HEK293 (cell line): ENCODE measurements at regions not wholly inside any gene's neighbourhood (a gene's known extent, or its start where the extent isn't known, plus 50 kb on each side); places are given as distances from the start of the nearest gene placed in this dataset.

Experiments used
- CTCF ChIA-PET: fragments of 350-600 bp; formaldehyde crosslinking; extraction: SDS; loops from one replicate; lab custom pipeline; 2021; ENCODE audit warnings: antibody characterized with exemption; lab: Yijun Ruan, JAX
- POLR2A ChIA-PET: fragments of 300-600 bp; formaldehyde crosslinking; extraction: SDS; loops from one replicate; lab custom pipeline; 2020; ENCODE audit warnings: antibody characterized with exemption, inconsistent platforms; lab: Yijun Ruan, JAX
- H3K27ac ChIP-seq: fragments of 200-500 bp; sonication (Bioruptor generic); 2 replicates; pipeline ENCODE4 v1.5.1; 2014; ENCODE audit warnings: low read depth, low read length, control low read depth, inconsistent platforms; ENCODE audit errors: extremely low read depth
- H3K36me3 ChIP-seq, 2 experiments: fragments of 200-500 bp in 1 of 2; sonication (Bioruptor generic) in 1 of 2; 1 replicate in 1 of 2; 2 replicates in 1 of 2; pipeline ENCODE4 v1.5.1; 2014 to 2017; ENCODE audit warnings: inconsistent platforms in 2 of 2, low read length in 2 of 2; ENCODE audit not compliant: control insufficient read depth in 2 of 2, insufficient read depth in 1 of 2
- H3K4me1 ChIP-seq: fragments of 200-500 bp; sonication (Bioruptor generic); 2 replicates; pipeline ENCODE4 v1.5.1; 2014; ENCODE audit warnings: mild to moderate bottlenecking, low read length, inconsistent platforms; ENCODE audit not compliant: control insufficient read depth, insufficient read depth
- H3K4me3 ChIP-seq: 2 replicates; pipeline ENCODE4 v1.5.1; 2011; ENCODE audit warnings: low read depth, mild to moderate bottlenecking, control low read depth, low read length, moderate library complexity
- H3K9me3 ChIP-seq: fragments of 200-500 bp; sonication (Bioruptor generic); 2 replicates; pipeline ENCODE4 v1.5.1; 2014; ENCODE audit warnings: low read depth, low read length, inconsistent platforms; ENCODE audit not compliant: control insufficient read depth, insufficient read depth
- BCL11A ChIP-seq: fragments of 450-650 bp; formaldehyde crosslinking; IDR thresholded peaks from 2 replicates; pipeline ENCODE4 v1.5.1; 2016; ENCODE audit warnings: low read depth, missing biosample characterization, missing genetic modification characterization
- IKZF3 ChIP-seq: fragments of 450-650 bp; IDR thresholded peaks from 2 replicates; pipeline ENCODE4 v1.5.0; 2018; ENCODE audit warnings: missing biosample characterization, mild to moderate bottlenecking, missing genetic modification characterization, moderate library complexity
- KLF1 ChIP-seq: fragments of 450-650 bp; formaldehyde crosslinking; IDR thresholded peaks from 2 replicates; pipeline ENCODE4 v1.5.1; 2016; ENCODE audit warnings: missing biosample characterization, missing genetic modification characterization
- KLF16 ChIP-seq: fragments of 450-650 bp; formaldehyde crosslinking; IDR thresholded peaks from 2 replicates; pipeline ENCODE4 v1.5.1; 2017; ENCODE audit warnings: missing biosample characterization, missing genetic modification characterization
- MYNN ChIP-seq: fragments of 450-650 bp; formaldehyde crosslinking; IDR thresholded peaks from 2 replicates; pipeline ENCODE4 v1.5.1; 2016; ENCODE audit warnings: missing biosample characterization, missing genetic modification characterization, borderline replicate concordance
- TCF7L2 ChIP-seq: IDR thresholded peaks from 2 replicates; pipeline ENCODE4 v1.6.1; 2011; ENCODE audit warnings: low read depth, mild to moderate bottlenecking, inconsistent platforms, low read length, moderate library complexity, borderline replicate concordance
- ZBTB21 ChIP-seq: fragments of 450-650 bp; formaldehyde crosslinking; IDR thresholded peaks from 2 replicates; pipeline ENCODE4 v1.5.1; 2017; ENCODE audit warnings: missing biosample characterization, missing genetic modification characterization
- ZFHX2 ChIP-seq: fragments of 450-650 bp; formaldehyde crosslinking; conservative IDR thresholded peaks from 2 replicates; pipeline ENCODE4 v1.5.1; 2016; ENCODE audit warnings: missing biosample characterization, missing genetic modification characterization
- ZFP3 ChIP-seq: fragments of 450-650 bp; formaldehyde crosslinking; IDR thresholded peaks from 2 replicates; pipeline ENCODE4 v1.5.1; 2016; ENCODE audit warnings: low read depth, missing biosample characterization, missing genetic modification characterization
- ZNF19 ChIP-seq: fragments of 450-650 bp; formaldehyde crosslinking; IDR thresholded peaks from 2 replicates; pipeline ENCODE4; 2016; ENCODE audit warnings: missing biosample characterization, missing genetic modification characterization, low read depth
- ZNF335 ChIP-seq: fragments of 450-650 bp; formaldehyde crosslinking; conservative IDR thresholded peaks from 2 replicates; pipeline ENCODE4 v1.5.1; 2016; ENCODE audit warnings: missing biosample characterization, missing genetic modification characterization
- ZNF654 ChIP-seq: fragments of 450-650 bp; formaldehyde crosslinking; IDR thresholded peaks from 2 replicates; pipeline ENCODE4 v1.5.1; 2016; ENCODE audit warnings: low read depth, missing biosample characterization, missing genetic modification characterization
- ZNF664 ChIP-seq: fragments of 450-650 bp; formaldehyde crosslinking; IDR thresholded peaks from 2 replicates; pipeline ENCODE4 v1.5.1; 2016; ENCODE audit warnings: missing biosample characterization, missing genetic modification characterization
- ZNF777 ChIP-seq: fragments of 450-650 bp; formaldehyde crosslinking; IDR thresholded peaks from 2 replicates; pipeline ENCODE4 v1.5.1; 2017; ENCODE audit warnings: missing biosample characterization, missing genetic modification characterization, borderline replicate concordance
- ZNF792 ChIP-seq: fragments of 450-650 bp; formaldehyde crosslinking; IDR thresholded peaks from 2 replicates; pipeline ENCODE4 v1.5.1; 2016; ENCODE audit warnings: missing biosample characterization, missing genetic modification characterization
- ZNF837 ChIP-seq: fragments of 450-650 bp; formaldehyde crosslinking; IDR thresholded peaks from 2 replicates; pipeline ENCODE4 v1.5.1; 2016; ENCODE audit warnings: missing biosample characterization, missing genetic modification characterization
- ZSCAN16 ChIP-seq: fragments of 450-650 bp; formaldehyde crosslinking; IDR thresholded peaks from 2 replicates; pipeline ENCODE4 v1.5.1; 2016; ENCODE audit warnings: missing biosample characterization, missing genetic modification characterization
- TF ChIP-seq, protein P1 (sequence below): fragments of 450-650 bp; formaldehyde crosslinking; IDR thresholded peaks from 2 replicates; pipeline ENCODE4 v1.5.1; 2016; ENCODE audit warnings: missing biosample characterization, missing genetic modification characterization, borderline replicate concordance
- TF ChIP-seq, protein P2 (sequence below): fragments of 450-650 bp; formaldehyde crosslinking; IDR thresholded peaks from 2 replicates; pipeline ENCODE4 v1.5.0; 2017; ENCODE audit warnings: missing biosample characterization, missing genetic modification characterization, borderline replicate concordance
- TF ChIP-seq, protein P3 (sequence below): fragments of 450-650 bp; formaldehyde crosslinking; IDR thresholded peaks from 2 replicates; pipeline ENCODE4 v1.5.1; 2016; ENCODE audit warnings: missing biosample characterization, missing genetic modification characterization
- TF ChIP-seq, protein P4 (sequence below): fragments of 450-650 bp; formaldehyde crosslinking; IDR thresholded peaks from 2 replicates; pipeline ENCODE4; 2016; ENCODE audit warnings: missing biosample characterization, missing genetic modification characterization
- TF ChIP-seq, protein P5 (sequence below): fragments of 450-650 bp; formaldehyde crosslinking; IDR thresholded peaks from 2 replicates; pipeline ENCODE4 v1.5.1; 2016; ENCODE audit warnings: missing biosample characterization, missing genetic modification characterization

DNA sequence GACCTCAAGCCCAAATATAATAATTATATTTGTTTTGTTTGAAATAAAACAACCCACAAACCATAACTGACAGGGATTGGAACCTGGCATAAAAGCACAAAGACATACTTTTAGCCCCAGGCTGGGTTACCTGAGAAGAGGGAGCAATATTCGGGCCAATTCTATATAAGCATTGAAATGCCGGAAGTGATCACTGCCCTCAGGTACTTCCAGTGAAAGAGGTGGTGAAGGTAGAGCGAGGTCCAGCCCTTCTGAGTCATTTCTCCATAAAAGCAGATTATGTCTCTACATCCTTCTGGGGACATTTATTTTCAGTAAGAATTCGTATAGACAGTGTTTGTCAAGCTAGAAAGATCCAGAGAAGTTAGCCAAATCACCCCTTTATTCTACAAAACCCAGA lies 59.6 kb downstream of the GCNT4 start (continued):
- TF ChIP-seq, protein P1, sequence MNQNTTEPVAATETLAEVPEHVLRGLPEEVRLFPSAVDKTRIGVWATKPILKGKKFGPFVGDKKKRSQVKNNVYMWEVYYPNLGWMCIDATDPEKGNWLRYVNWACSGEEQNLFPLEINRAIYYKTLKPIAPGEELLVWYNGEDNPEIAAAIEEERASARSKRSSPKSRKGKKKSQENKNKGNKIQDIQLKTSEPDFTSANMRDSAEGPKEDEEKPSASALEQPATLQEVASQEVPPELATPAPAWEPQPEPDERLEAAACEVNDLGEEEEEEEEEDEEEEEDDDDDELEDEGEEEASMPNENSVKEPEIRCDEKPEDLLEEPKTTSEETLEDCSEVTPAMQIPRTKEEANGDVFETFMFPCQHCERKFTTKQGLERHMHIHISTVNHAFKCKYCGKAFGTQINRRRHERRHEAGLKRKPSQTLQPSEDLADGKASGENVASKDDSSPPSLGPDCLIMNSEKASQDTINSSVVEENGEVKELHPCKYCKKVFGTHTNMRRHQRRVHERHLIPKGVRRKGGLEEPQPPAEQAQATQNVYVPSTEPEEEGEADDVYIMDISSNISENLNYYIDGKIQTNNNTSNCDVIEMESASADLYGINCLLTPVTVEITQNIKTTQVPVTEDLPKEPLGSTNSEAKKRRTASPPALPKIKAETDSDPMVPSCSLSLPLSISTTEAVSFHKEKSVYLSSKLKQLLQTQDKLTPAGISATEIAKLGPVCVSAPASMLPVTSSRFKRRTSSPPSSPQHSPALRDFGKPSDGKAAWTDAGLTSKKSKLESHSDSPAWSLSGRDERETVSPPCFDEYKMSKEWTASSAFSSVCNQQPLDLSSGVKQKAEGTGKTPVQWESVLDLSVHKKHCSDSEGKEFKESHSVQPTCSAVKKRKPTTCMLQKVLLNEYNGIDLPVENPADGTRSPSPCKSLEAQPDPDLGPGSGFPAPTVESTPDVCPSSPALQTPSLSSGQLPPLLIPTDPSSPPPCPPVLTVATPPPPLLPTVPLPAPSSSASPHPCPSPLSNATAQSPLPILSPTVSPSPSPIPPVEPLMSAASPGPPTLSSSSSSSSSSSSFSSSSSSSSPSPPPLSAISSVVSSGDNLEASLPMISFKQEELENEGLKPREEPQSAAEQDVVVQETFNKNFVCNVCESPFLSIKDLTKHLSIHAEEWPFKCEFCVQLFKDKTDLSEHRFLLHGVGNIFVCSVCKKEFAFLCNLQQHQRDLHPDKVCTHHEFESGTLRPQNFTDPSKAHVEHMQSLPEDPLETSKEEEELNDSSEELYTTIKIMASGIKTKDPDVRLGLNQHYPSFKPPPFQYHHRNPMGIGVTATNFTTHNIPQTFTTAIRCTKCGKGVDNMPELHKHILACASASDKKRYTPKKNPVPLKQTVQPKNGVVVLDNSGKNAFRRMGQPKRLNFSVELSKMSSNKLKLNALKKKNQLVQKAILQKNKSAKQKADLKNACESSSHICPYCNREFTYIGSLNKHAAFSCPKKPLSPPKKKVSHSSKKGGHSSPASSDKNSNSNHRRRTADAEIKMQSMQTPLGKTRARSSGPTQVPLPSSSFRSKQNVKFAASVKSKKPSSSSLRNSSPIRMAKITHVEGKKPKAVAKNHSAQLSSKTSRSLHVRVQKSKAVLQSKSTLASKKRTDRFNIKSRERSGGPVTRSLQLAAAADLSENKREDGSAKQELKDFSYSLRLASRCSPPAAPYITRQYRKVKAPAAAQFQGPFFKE (tag by site-specific recombination) = no peak
- TF ChIP-seq ZNF837 (tag by site-specific recombination) (no peak), ZNF654 (tag by site-specific recombination) (no peak), ZBTB21 (tag by site-specific recombination) (no peak)
- TF ChIP-seq, protein P2, sequence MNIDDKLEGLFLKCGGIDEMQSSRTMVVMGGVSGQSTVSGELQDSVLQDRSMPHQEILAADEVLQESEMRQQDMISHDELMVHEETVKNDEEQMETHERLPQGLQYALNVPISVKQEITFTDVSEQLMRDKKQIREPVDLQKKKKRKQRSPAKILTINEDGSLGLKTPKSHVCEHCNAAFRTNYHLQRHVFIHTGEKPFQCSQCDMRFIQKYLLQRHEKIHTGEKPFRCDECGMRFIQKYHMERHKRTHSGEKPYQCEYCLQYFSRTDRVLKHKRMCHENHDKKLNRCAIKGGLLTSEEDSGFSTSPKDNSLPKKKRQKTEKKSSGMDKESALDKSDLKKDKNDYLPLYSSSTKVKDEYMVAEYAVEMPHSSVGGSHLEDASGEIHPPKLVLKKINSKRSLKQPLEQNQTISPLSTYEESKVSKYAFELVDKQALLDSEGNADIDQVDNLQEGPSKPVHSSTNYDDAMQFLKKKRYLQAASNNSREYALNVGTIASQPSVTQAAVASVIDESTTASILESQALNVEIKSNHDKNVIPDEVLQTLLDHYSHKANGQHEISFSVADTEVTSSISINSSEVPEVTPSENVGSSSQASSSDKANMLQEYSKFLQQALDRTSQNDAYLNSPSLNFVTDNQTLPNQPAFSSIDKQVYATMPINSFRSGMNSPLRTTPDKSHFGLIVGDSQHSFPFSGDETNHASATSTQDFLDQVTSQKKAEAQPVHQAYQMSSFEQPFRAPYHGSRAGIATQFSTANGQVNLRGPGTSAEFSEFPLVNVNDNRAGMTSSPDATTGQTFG (tag by site-specific recombination) = no peak

DNA sequence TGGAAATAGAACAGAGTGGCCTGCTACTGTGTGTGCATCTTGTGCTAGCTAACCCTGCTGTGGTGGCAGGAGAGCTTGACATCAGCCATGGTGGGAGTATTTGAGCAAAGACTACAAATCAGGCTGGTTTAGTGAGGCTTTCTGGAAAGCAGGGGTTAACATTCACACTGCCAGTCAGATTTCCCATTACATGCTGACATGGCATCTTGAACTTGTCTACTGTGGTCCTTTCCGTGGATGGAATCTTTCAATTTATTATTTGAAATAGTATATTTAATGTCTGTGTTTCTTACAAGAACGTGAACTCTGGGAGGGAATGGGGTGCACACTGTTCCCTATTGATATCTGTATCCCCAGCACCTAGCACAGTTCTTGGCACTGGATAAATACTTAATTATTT lies 60.8 kb downstream of the GCNT4 start:
- Histone ChIP-seq H3K27ac (no peak overlapping the region), H3K4me1 (no peaks in the 10 kb centered on the region), H3K4me3 (no peak overlapping the region), H3K9me3 (no peaks in the 10 kb centered on the region), H3K36me3 (no peaks in the 10 kb centered on the region)
- CTCF ChIA-PET = no interaction called here
- no peak for TF ChIP-seq ZFP3
- TF ChIP-seq, protein P3, sequence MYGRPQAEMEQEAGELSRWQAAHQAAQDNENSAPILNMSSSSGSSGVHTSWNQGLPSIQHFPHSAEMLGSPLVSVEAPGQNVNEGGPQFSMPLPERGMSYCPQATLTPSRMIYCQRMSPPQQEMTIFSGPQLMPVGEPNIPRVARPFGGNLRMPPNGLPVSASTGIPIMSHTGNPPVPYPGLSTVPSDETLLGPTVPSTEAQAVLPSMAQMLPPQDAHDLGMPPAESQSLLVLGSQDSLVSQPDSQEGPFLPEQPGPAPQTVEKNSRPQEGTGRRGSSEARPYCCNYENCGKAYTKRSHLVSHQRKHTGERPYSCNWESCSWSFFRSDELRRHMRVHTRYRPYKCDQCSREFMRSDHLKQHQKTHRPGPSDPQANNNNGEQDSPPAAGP = no peak
- no peak for TF ChIP-seq BCL11A
- no peak for TF ChIP-seq ZNF777 (tag by site-specific recombination)
- no peak for TF ChIP-seq IKZF3 (tag by site-specific recombination)
- no peak for TF ChIP-seq TCF7L2
- TF ChIP-seq KLF16 (tag by site-specific recombination) = no peak
- TF ChIP-seq ZNF792 = no peak
- no peak for TF ChIP-seq ZNF664
- no peak for TF ChIP-seq ZNF19 (tag by site-specific recombination)
- no peak for TF ChIP-seq ZNF335 (tag by site-specific recombination)
- no peak for TF ChIP-seq ZSCAN16 (tag by site-specific recombination)
- TF ChIP-seq, protein P4, sequence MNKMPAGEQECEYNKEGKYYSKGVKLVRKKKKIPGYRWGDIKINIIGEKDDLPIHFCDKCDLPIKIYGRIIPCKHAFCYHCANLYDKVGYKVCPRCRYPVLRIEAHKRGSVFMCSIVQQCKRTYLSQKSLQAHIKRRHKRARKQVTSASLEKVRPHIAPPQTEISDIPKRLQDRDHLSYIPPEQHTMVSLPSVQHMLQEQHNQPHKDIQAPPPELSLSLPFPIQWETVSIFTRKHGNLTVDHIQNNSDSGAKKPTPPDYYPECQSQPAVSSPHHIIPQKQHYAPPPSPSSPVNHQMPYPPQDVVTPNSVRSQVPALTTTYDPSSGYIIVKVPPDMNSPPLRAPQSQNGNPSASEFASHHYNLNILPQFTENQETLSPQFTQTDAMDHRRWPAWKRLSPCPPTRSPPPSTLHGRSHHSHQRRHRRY (tag by site-specific recombination) = no peak
- TF ChIP-seq, protein P5, sequence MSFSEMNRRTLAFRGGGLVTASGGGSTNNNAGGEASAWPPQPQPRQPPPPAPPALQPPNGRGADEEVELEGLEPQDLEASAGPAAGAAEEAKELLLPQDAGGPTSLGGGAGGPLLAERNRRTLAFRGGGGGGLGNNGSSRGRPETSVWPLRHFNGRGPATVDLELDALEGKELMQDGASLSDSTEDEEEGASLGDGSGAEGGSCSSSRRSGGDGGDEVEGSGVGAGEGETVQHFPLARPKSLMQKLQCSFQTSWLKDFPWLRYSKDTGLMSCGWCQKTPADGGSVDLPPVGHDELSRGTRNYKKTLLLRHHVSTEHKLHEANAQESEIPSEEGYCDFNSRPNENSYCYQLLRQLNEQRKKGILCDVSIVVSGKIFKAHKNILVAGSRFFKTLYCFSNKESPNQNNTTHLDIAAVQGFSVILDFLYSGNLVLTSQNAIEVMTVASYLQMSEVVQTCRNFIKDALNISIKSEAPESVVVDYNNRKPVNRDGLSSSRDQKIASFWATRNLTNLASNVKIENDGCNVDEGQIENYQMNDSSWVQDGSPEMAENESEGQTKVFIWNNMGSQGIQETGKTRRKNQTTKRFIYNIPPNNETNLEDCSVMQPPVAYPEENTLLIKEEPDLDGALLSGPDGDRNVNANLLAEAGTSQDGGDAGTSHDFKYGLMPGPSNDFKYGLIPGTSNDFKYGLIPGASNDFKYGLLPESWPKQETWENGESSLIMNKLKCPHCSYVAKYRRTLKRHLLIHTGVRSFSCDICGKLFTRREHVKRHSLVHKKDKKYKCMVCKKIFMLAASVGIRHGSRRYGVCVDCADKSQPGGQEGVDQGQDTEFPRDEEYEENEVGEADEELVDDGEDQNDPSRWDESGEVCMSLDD = no peak
- TF ChIP-seq MYNN (tag by site-specific recombination) = no peak
- no peak for TF ChIP-seq KLF1 (tag by site-specific recombination)
- TF ChIP-seq ZFHX2 (tag by site-specific recombination) = no peak
- POLR2A ChIA-PET = no interaction called here
